ENCODE measurements at regions not wholly inside any gene's neighbourhood (a gene's known extent, or its start where the extent isn't known, plus 50 kb on each side); places are given as distances from the start of the nearest gene placed in this dataset.

DNA sequence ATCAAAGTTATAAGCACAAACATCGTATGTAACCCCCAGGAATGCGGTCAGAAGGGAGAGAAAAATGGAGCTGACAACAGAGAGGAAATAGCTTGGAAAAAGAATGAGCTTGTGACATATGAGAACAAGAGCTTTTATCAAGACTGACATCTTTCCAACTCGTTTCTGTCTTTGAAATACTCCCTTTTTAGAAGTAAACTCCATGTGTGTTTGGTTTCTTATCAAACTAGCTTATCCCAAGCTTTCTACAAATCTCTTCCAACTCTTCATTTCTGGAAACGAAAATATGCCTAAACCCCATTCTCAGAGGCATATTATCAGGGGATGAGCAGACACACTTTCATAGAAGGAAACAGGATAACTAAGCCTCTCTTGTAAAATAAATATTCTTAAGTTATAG, 235.4 kb downstream of the NAF1 start:
- H3K27me3 Mint-ChIP-seq (ENCODE audit: insufficient read depth) = peaks cover 1% of the 10 kb centered on the region
- no peak overlapping the region for H3K4me3 Mint-ChIP-seq
- intact Hi-C loops (cut with micrococcal nuclease) = no loop called here

DNA sequence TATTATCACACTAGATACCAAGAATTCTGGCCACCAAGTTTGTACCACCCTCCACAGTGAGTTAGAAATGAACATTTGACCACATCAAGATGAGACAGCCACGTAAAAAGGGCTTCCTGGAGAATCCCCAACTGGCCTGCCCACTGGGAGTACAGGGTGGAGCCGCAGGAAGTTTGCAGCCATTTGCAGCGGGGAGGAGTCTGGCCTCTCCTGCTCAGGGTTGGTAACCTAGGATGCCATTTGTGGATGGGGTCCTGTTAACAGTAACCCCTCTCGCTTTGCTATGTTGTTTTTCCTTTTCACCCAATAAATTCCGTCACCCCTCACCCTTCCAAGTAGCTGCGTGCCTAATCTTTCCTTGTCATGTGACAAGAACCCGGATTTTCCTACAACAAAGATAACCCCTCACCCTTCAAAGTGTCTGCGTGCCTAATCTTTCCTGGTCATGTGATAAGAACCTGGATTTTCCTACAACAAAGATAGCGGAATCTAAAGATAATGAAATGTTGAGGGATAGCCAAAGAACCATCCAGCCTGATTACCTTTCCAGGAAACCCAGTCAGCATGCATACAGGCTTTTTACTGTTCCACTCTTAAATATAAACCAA, 245.4 kb downstream of the NAF1 start:
- Mint-ChIP-seq H3K36me3 (ENCODE audit: low read depth) (no peaks in the 10 kb centered on the region), H3K4me1 (ENCODE audit: low read depth) (no peaks in the 10 kb centered on the region)
- intact Hi-C loops (cut with micrococcal nuclease) = no loop called here

More for the DNA sequence above, 235.4 kb downstream of the NAF1 start:
- DNase-seq (ENCODE audit: low spot score) = no peak
- H3K9me3 Mint-ChIP-seq = no peaks in the 10 kb centered on the region
- H3K27ac Mint-ChIP-seq = no peak overlapping the region
- H3K36me3 Mint-ChIP-seq (ENCODE audit: low read depth) = no peaks in the 10 kb centered on the region
- no peaks in the 10 kb centered on the region for H3K4me1 Mint-ChIP-seq (ENCODE audit: low read depth)

DNA sequence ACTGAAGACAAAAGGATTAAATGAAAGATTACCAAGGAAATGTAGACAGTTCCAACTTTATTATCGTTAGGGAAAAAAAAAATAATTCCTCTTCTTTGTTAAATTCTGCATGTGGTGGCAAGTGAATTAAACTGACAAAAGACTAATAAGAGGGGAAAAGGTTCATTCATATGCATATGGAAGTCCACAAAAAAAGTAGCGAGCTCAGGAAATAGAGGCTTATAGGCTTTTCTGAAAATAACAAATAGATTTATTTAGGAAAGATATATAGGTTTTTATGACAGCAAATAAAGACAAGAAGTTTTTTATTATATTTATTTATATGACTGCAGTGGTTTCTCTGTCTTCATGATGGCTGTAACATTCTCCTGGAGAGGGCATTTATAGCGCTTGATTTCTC, 246.0 kb downstream of the NAF1 start:
- no peaks in the 10 kb centered on the region for H3K36me3 Mint-ChIP-seq (ENCODE audit: low read depth)
- H3K27ac Mint-ChIP-seq = no peak overlapping the region
- no peaks in the 10 kb centered on the region for H3K4me1 Mint-ChIP-seq (ENCODE audit: low read depth)
- DNase-seq (ENCODE audit: low spot score) = no peak
- no peak overlapping the region for H3K4me3 Mint-ChIP-seq
- intact Hi-C loops (cut with micrococcal nuclease) = no loop called here
- H3K9me3 Mint-ChIP-seq = peaks cover 6% of the 10 kb centered on the region
- H3K27me3 Mint-ChIP-seq (ENCODE audit: insufficient read depth) = no peaks in the 10 kb centered on the region

More for the DNA sequence above, 245.4 kb downstream of the NAF1 start:
- no peak overlapping the region for H3K27ac Mint-ChIP-seq
- H3K4me3 Mint-ChIP-seq = no peak overlapping the region
- no peaks in the 10 kb centered on the region for H3K27me3 Mint-ChIP-seq (ENCODE audit: insufficient read depth)
- no peak for DNase-seq (ENCODE audit: low spot score)
- H3K9me3 Mint-ChIP-seq = peaks cover 6% of the 10 kb centered on the region

GRCh38 chr4:162912482-162912881, 254.2 kb downstream of the NAF1 start:
- DNase-seq (ENCODE audit: low spot score) = no peak
- Mint-ChIP-seq H3K9me3 (peaks cover 6% of the 10 kb centered on the region), H3K36me3 (ENCODE audit: low read depth) (no peaks in the 10 kb centered on the region), H3K27me3 (ENCODE audit: insufficient read depth) (peaks cover 2% of the 10 kb centered on the region), H3K4me1 (ENCODE audit: low read depth) (no peaks in the 10 kb centered on the region), H3K4me3 (no peak overlapping the region), H3K27ac (no peak overlapping the region)
- intact Hi-C loops (cut with micrococcal nuclease) = no loop called here

- Mint-ChIP-seq H3K4me1 (ENCODE audit: low read depth) (no peaks in the 10 kb centered on the region), H3K9me3 (no peaks in the 10 kb centered on the region)
- DNase-seq (ENCODE audit: low spot score) = no peak
Measured at GRCh38 chr4:162911349-162911748, 255.3 kb downstream of the NAF1 start.

DNA sequence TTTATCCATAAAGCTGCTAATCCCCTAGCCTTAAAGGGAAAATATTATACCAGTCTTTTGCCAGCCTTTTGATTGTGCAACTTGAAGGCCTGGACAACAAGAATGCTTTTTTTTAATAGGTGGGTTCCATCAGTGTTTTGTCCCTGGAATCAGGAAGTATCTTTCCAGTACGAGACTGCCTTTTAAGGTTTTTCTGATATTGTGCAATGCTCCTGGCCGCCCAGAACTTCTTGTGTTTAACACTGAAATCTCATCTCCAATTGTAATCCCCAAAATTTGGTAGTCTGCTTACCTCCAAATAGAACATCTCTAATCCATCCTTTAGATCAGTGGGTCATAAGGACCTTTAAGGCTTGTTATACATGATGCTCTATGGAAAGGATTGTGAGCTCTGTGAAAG, 256.7 kb downstream of the NAF1 start:
- Mint-ChIP-seq H3K27ac (no peak overlapping the region), H3K27me3 (ENCODE audit: insufficient read depth) (peaks cover 2% of the 10 kb centered on the region)

More at GRCh38 chr4:162911349-162911748, 255.3 kb downstream of the NAF1 start:
- no peaks in the 10 kb centered on the region for H3K36me3 Mint-ChIP-seq (ENCODE audit: low read depth)
- H3K27ac Mint-ChIP-seq = no peak overlapping the region
- H3K4me3 Mint-ChIP-seq = no peak overlapping the region
- peaks cover 2% of the 10 kb centered on the region for H3K27me3 Mint-ChIP-seq (ENCODE audit: insufficient read depth)
- intact Hi-C loops (cut with micrococcal nuclease) = no loop called here

GRCh38 chr4:162894387-162894786, 272.3 kb downstream of the NAF1 start:
- H3K4me1 Mint-ChIP-seq (ENCODE audit: low read depth) = peaks cover 9% of the 10 kb centered on the region
- no peak overlapping the region for H3K27ac Mint-ChIP-seq
- DNase-seq (ENCODE audit: low spot score) = no peak
- no peaks in the 10 kb centered on the region for H3K36me3 Mint-ChIP-seq (ENCODE audit: low read depth)
- intact Hi-C loops (cut with micrococcal nuclease) = loop anchor here (5.0 to 10.0 kb wide), 2 partner anchors 268 to 650 kb away; no protein-coding TSS in a partner anchor
- H3K9me3 Mint-ChIP-seq = peaks cover 3% of the 10 kb centered on the region
- no peak overlapping the region for H3K4me3 Mint-ChIP-seq
- H3K27me3 Mint-ChIP-seq (ENCODE audit: insufficient read depth) = peaks cover 12% of the 10 kb centered on the region

More for the DNA sequence above, 256.7 kb downstream of the NAF1 start:
- H3K36me3 Mint-ChIP-seq (ENCODE audit: low read depth) = no peaks in the 10 kb centered on the region
- intact Hi-C loops (cut with micrococcal nuclease) = no loop called here
- DNase-seq (ENCODE audit: low spot score) = no peak
- H3K4me3 Mint-ChIP-seq = no peak overlapping the region
- H3K9me3 Mint-ChIP-seq = no peaks in the 10 kb centered on the region
- no peaks in the 10 kb centered on the region for H3K4me1 Mint-ChIP-seq (ENCODE audit: low read depth)

- H3K4me1 Mint-ChIP-seq (ENCODE audit: low read depth) = peaks cover 9% of the 10 kb centered on the region
- H3K9me3 Mint-ChIP-seq = peaks cover 6% of the 10 kb centered on the region
- no peaks in the 10 kb centered on the region for H3K36me3 Mint-ChIP-seq (ENCODE audit: low read depth)
- no peak overlapping the region for H3K4me3 Mint-ChIP-seq
- intact Hi-C loops (cut with micrococcal nuclease) = loop anchor here (5.0 to 10.0 kb wide), 2 partner anchors 270 to 653 kb away; no protein-coding TSS in a partner anchor
- H3K27me3 Mint-ChIP-seq (ENCODE audit: insufficient read depth) = peaks cover 14% of the 10 kb centered on the region
- DNase-seq (ENCODE audit: low spot score) = no peak
- no peak overlapping the region for H3K27ac Mint-ChIP-seq
Measured at GRCh38 chr4:162891788-162892707, 274.6 kb downstream of the NAF1 start.

GRCh38 chr4:162878096-162878495, 288.6 kb downstream of the NAF1 start:
- Mint-ChIP-seq H3K9me3 (peaks cover 4% of the 10 kb centered on the region), H3K27ac (no peak overlapping the region), H3K4me1 (ENCODE audit: low read depth) (no peaks in the 10 kb centered on the region), H3K4me3 (no peak overlapping the region), H3K36me3 (ENCODE audit: low read depth) (no peaks in the 10 kb centered on the region), H3K27me3 (ENCODE audit: insufficient read depth) (peaks cover 4% of the 10 kb centered on the region)
- no peak for DNase-seq (ENCODE audit: low spot score)
- intact Hi-C loops (cut with micrococcal nuclease) = no loop called here

- intact Hi-C loops (cut with micrococcal nuclease) = no loop called here
- no peak overlapping the region for H3K27ac Mint-ChIP-seq
- no peaks in the 10 kb centered on the region for H3K4me1 Mint-ChIP-seq (ENCODE audit: low read depth)
- no peaks in the 10 kb centered on the region for H3K36me3 Mint-ChIP-seq (ENCODE audit: low read depth)
- H3K4me3 Mint-ChIP-seq = no peak overlapping the region
- H3K9me3 Mint-ChIP-seq = peaks cover 4% of the 10 kb centered on the region
- no peaks in the 10 kb centered on the region for H3K27me3 Mint-ChIP-seq (ENCODE audit: insufficient read depth)
- no peak for DNase-seq (ENCODE audit: low spot score)
Measured at GRCh38 chr4:162874748-162875147, 291.9 kb downstream of the NAF1 start.

DNA sequence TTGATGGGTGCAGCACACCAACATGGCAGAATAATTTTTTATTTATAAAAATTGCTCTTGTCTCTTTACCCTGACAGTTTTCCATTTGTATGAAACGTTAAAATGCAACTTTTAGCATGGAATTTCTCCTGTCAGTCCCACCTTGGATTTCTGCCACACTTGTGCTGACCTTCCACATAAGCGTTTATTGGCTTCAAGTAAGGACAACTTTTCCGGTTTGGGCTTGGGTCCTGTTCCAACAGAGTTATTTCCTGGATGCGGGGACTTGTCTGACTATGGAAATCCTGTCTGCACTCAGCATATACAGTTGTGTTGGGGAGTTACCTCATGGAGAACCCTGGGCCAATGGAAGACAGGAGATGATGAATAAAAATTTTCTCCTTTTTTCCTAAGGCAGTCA, 294.7 kb downstream of the NAF1 start:
- H3K4me3 Mint-ChIP-seq = no peak overlapping the region
- H3K27me3 Mint-ChIP-seq (ENCODE audit: insufficient read depth) = no peaks in the 10 kb centered on the region
- H3K27ac Mint-ChIP-seq = no peak overlapping the region
- H3K36me3 Mint-ChIP-seq (ENCODE audit: low read depth) = no peaks in the 10 kb centered on the region
- DNase-seq (ENCODE audit: low spot score) = no peak
- intact Hi-C loops (cut with micrococcal nuclease) = no loop called here
- peaks cover 4% of the 10 kb centered on the region for H3K9me3 Mint-ChIP-seq
- no peaks in the 10 kb centered on the region for H3K4me1 Mint-ChIP-seq (ENCODE audit: low read depth)

DNA sequence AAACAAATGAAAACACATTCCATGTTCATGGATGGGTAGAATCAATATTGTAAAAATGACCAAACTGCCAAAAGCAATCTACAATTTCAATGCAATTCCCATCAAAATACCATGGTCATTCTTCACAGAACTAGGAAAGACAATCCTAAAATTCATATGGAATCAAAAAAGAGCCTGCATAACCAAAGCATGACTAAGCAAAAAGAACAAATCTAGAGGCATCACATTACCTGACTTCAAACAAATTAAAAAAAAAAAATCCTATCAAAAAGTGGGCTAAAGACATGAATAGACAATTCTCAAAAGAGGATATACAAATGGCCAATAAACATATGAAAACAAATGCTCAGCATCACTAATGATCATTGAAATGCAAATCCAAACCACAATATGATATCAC, 297.5 kb downstream of the NAF1 start:
- H3K36me3 Mint-ChIP-seq (ENCODE audit: low read depth) = no peaks in the 10 kb centered on the region
- H3K27me3 Mint-ChIP-seq (ENCODE audit: insufficient read depth) = no peaks in the 10 kb centered on the region
- H3K9me3 Mint-ChIP-seq = peaks cover 1% of the 10 kb centered on the region
- no peak overlapping the region for H3K4me3 Mint-ChIP-seq
- no peaks in the 10 kb centered on the region for H3K4me1 Mint-ChIP-seq (ENCODE audit: low read depth)
- intact Hi-C loops (cut with micrococcal nuclease) = no loop called here
- H3K27ac Mint-ChIP-seq = no peak overlapping the region
- DNase-seq (ENCODE audit: low spot score) = no peak

GRCh38 chr4:162866565-162866964, 300.1 kb downstream of the NAF1 start:
- Mint-ChIP-seq H3K36me3 (ENCODE audit: low read depth) (no peaks in the 10 kb centered on the region), H3K27me3 (ENCODE audit: insufficient read depth) (no peaks in the 10 kb centered on the region), H3K4me1 (ENCODE audit: low read depth) (no peaks in the 10 kb centered on the region), H3K4me3 (no peak overlapping the region), H3K27ac (no peak overlapping the region), H3K9me3 (no peaks in the 10 kb centered on the region)
- intact Hi-C loops (cut with micrococcal nuclease) = no loop called here
- no peak for DNase-seq (ENCODE audit: low spot score)

All from activated T-helper 1 cell treated with anti-CD3 and anti-CD28 coated beads, Interleukin-12 subunit alpha, Interleukin-12 subunit beta, Interleukin-2, Interleukin-4 antibody, amounts not matched to agents 30 ng/mL and 10 ng/mL and 1 ng/mL, durations not matched to agents 14 hours and 24 hours and 36 hours (primary cell).